ENCODE measurements at regions not wholly inside any gene's neighbourhood (a gene's known extent, or its start where the extent isn't known, plus 50 kb on each side); places are given as distances from the start of the nearest gene placed in this dataset.

DNA sequence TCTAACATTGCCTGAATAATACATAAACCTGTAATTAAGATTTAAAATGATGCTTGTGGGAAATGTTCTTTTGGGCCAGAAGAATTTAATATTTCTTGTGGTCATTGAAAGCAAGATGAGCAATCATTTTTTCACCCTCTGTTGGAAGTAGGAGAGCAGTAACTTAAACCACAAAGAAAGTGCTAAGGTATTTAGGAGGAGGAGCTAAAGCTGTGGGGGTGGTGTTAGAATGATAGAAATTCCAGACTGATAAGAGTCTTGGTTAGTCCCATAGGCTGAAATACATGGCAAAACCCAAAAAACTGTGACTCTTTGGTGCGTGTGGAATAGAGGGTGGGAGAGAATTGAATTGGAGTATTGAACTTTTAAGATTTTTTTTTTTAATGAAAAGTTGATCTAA lies 247.0 kb downstream of the YTHDC2 start:
- TF ChIP-seq, protein P1, sequence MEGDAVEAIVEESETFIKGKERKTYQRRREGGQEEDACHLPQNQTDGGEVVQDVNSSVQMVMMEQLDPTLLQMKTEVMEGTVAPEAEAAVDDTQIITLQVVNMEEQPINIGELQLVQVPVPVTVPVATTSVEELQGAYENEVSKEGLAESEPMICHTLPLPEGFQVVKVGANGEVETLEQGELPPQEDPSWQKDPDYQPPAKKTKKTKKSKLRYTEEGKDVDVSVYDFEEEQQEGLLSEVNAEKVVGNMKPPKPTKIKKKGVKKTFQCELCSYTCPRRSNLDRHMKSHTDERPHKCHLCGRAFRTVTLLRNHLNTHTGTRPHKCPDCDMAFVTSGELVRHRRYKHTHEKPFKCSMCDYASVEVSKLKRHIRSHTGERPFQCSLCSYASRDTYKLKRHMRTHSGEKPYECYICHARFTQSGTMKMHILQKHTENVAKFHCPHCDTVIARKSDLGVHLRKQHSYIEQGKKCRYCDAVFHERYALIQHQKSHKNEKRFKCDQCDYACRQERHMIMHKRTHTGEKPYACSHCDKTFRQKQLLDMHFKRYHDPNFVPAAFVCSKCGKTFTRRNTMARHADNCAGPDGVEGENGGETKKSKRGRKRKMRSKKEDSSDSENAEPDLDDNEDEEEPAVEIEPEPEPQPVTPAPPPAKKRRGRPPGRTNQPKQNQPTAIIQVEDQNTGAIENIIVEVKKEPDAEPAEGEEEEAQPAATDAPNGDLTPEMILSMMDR (IDR thresholded peaks at IDR 0.05) = no peak
- no peak for TF ChIP-seq POLR2A (IDR thresholded peaks at IDR 0.05)
